Hematopoietic multipotent progenitor cell treated with erythropoietin and hydrocortisone succinate and interleukin-3 and kit ligand, for 4 days (in vitro differentiated cells): ENCODE measurements at regions not wholly inside any gene's neighbourhood (a gene's known extent, or its start where the extent isn't known, plus 50 kb on each side); places are given as distances from the start of the nearest gene placed in this dataset.

ENCODE experiments used
- DNase-seq: peaks from one replicate; pipeline ENCODE4 v3.0.0-alpha.2; 2015

- DNase-seq, result no peak
Measured at GRCh38 chr11:27213232-27213660, 149.8 kb downstream of the CCDC34 start.

- no peak for DNase-seq
Measured at GRCh38 chr11:27212248-27212780, 150.7 kb downstream of the CCDC34 start.

- peak; percentile 17 for DNase-seq
Measured at GRCh38 chr11:27211370-27212127, 151.5 kb downstream of the CCDC34 start.

GRCh38 chr11:27210531-27210930 is 152.5 kb downstream of the CCDC34 start:
- no peak for DNase-seq

GRCh38 chr11:27209562-27210005 is 153.4 kb downstream of the CCDC34 start:
- no peak for DNase-seq

GRCh38 chr11:27208846-27209245 is 154.2 kb downstream of the CCDC34 start:
- no peak for DNase-seq

- no peak for DNase-seq
Measured at GRCh38 chr11:27207025-27207650, 155.9 kb downstream of the CCDC34 start.

GRCh38 chr11:27205779-27206570 is 157.0 kb downstream of the CCDC34 start:
- DNase-seq, result no peak

GRCh38 chr11:27205250-27205649 is 157.8 kb downstream of the CCDC34 start:
- no peak for DNase-seq

GRCh38 chr11:27204529-27204928 is 158.5 kb downstream of the CCDC34 start:
- peak; percentile 32 for DNase-seq

- DNase-seq, result no peak
Measured at GRCh38 chr11:27203077-27203647, 159.9 kb downstream of the CCDC34 start.

- DNase-seq, result peak; percentile 34
Measured at GRCh38 chr11:27201454-27202302, 161.1 kb downstream of the BBOX1 start.

- DNase-seq, result no peak
Measured at GRCh38 chr11:27200779-27201453, 160.3 kb downstream of the BBOX1 start.

GRCh38 chr11:27196203-27196897 is 155.7 kb downstream of the BBOX1 start:
- DNase-seq, result no peak

- DNase-seq, result no peak
Measured at GRCh38 chr11:27195837-27196202, 155.2 kb downstream of the BBOX1 start.

- no peak for DNase-seq
Measured at GRCh38 chr11:27194976-27195375, 154.4 kb downstream of the BBOX1 start.

- DNase-seq, result no peak
Measured at GRCh38 chr11:27193434-27194225, 153.0 kb downstream of the BBOX1 start.

- DNase-seq, result no peak
Measured at GRCh38 chr11:27192184-27192583, 151.6 kb downstream of the BBOX1 start.

GRCh38 chr11:27191639-27192038 is 151.0 kb downstream of the BBOX1 start:
- DNase-seq, result no peak

- DNase-seq, result no peak
Measured at GRCh38 chr11:27188696-27189095, 148.1 kb downstream of the BBOX1 start.
